Smooth muscle cell (in vitro differentiated cells): ENCODE measurements at regions not wholly inside any gene's neighbourhood (a gene's known extent, or its start where the extent isn't known, plus 50 kb on each side); places are given as distances from the start of the nearest gene placed in this dataset.

Experiments
- DNase-seq: peaks from one replicate; lab custom pipeline; 2025; ENCODE audit not compliant: unreplicated experiment; lab: John Stamatoyannopoulos, UW
- H2AFZ ChIP-seq: fragments of 200-600 bp; sonication (generic); 2 replicates; pipeline ENCODE4 v1.6.0; 2016; ENCODE audit warnings: antibody characterized with exemption, low read depth, mild to moderate bottlenecking
- H3F3A ChIP-seq: fragments of 200-600 bp; sonication (generic); 2 replicates; pipeline ENCODE4 v1.6.0; 2017; ENCODE audit warnings: antibody characterized with exemption, low read depth
- H3K27ac ChIP-seq: fragments of 200-600 bp; sonication (generic); 2 replicates; pipeline ENCODE4 v1.5.1; 2016; ENCODE audit warnings: low read depth, mild to moderate bottlenecking
- H3K27me3 ChIP-seq: fragments of 200-600 bp; sonication (generic); 2 replicates; pipeline ENCODE4 v1.6.1; 2016; ENCODE audit warnings: low read depth, mild to moderate bottlenecking
- H3K36me3 ChIP-seq: fragments of 200-600 bp; sonication (generic); 2 replicates; pipeline ENCODE4 v1.5.1; 2016; ENCODE audit warnings: low read depth
- H3K4me1 ChIP-seq: fragments of 200-600 bp; sonication (generic); 2 replicates; pipeline ENCODE4 v1.5.1; 2016; ENCODE audit warnings: low read depth
- H3K4me2 ChIP-seq: fragments of 200-600 bp; sonication (generic); 2 replicates; pipeline ENCODE4 v1.6.0; 2016; ENCODE audit warnings: mild to moderate bottlenecking
- H3K4me3 ChIP-seq: fragments of 200-600 bp; sonication (generic); 2 replicates; pipeline ENCODE4 v1.5.1; 2016; ENCODE audit warnings: mild to moderate bottlenecking
- H3K79me2 ChIP-seq: fragments of 200-600 bp; sonication (generic); 2 replicates; pipeline ENCODE4 v1.6.0; 2016; ENCODE audit warnings: low read depth, mild to moderate bottlenecking
- H3K9ac ChIP-seq: fragments of 200-600 bp; sonication (generic); 2 replicates; pipeline ENCODE4 v1.6.0; 2016; ENCODE audit warnings: low read depth
- H3K9me3 ChIP-seq: fragments of 200-600 bp; sonication (generic); replicated peaks from 2 replicates; pipeline ENCODE4 v1.5.1; 2016; ENCODE audit warnings: low read depth
- H4K20me1 ChIP-seq: fragments of 200-600 bp; sonication (generic); 2 replicates; pipeline ENCODE4 v1.6.0; 2016; ENCODE audit warnings: low read depth
- WGBS: methylation state at CpG from one replicate; pipeline ENCODE4 v1.1.7; 2016; ENCODE audit warnings: low lambda C conversion rate; 5-methylcytosine and 5-hydroxymethylcytosine counted together
- TF ChIP-seq, protein P1 (sequence below): fragments of 200-600 bp; sonication (generic); IDR thresholded peaks from 2 replicates; pipeline ENCODE4 v1.5.1; 2017; ENCODE audit warnings: borderline replicate concordance, mild to moderate bottlenecking, antibody characterized with exemption; ENCODE audit not compliant: insufficient read depth, poor library complexity, severe bottlenecking

DNA sequence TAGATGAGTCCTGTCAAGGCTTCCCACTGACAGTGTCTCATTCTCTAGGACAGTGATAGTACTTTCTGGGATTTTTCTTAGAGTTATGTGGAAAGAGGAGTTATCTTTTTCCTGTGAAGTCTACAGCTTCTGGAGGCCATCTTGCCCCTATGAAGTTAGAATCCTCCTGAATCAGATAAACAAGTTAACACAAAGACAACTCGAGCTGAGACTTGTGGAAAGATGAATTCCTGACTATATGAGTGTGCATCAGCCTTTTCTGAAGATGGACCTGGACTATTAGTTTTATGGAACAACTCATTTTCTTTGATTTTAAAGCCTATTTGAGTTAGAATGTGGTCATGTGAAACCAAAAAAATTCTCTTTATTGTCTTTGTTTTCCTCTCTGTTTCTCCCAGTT, 290.9 kb downstream of the LRRIQ3 start:
- Histone ChIP-seq H3K4me2 (no peak overlapping the region), H3K9me3 (no peaks in the 10 kb centered on the region), H3F3A (no peaks in the 10 kb centered on the region), H3K36me3 (no peaks in the 10 kb centered on the region), H2AFZ (peak overlapping the region; percentile 48), H3K27ac (peak overlapping the region; percentile 53), H3K79me2 (no peaks in the 10 kb centered on the region), H4K20me1 (no peaks in the 10 kb centered on the region), H3K27me3 (no peaks in the 10 kb centered on the region), H3K9ac (no peak overlapping the region), H3K4me1 (no peaks in the 10 kb centered on the region), H3K4me3 (no peak overlapping the region)
- WGBS = 13% methylated on average over 1 of the region's 1 CpG
- TF ChIP-seq, protein P1, sequence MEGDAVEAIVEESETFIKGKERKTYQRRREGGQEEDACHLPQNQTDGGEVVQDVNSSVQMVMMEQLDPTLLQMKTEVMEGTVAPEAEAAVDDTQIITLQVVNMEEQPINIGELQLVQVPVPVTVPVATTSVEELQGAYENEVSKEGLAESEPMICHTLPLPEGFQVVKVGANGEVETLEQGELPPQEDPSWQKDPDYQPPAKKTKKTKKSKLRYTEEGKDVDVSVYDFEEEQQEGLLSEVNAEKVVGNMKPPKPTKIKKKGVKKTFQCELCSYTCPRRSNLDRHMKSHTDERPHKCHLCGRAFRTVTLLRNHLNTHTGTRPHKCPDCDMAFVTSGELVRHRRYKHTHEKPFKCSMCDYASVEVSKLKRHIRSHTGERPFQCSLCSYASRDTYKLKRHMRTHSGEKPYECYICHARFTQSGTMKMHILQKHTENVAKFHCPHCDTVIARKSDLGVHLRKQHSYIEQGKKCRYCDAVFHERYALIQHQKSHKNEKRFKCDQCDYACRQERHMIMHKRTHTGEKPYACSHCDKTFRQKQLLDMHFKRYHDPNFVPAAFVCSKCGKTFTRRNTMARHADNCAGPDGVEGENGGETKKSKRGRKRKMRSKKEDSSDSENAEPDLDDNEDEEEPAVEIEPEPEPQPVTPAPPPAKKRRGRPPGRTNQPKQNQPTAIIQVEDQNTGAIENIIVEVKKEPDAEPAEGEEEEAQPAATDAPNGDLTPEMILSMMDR = no peak
- DNase-seq = no peak

DNA sequence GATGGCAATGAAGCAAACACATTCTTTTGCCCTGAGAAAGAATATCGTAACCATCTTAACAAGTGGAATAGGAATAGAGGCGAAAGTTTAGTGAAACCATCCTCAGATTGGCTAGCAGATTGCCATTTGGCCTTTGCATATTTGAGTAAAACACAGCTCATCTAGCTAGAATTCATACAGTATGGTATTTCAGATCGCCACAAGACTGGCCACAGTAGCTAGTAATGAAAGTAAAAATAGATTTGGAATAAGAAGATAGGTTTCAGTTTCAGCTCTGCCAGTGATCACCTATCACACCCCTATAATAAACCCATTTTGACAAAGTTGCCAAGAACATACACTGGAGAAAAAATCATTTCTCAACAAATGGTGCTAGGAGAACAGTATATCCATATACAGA, 294.9 kb downstream of the LRRIQ3 start:
- H3K27me3 ChIP-seq = no peaks in the 10 kb centered on the region
- no peaks in the 10 kb centered on the region for H4K20me1 ChIP-seq
- H2AFZ ChIP-seq = no peak overlapping the region
- H3K79me2 ChIP-seq = no peaks in the 10 kb centered on the region
- no peak for DNase-seq
- no peak overlapping the region for H3K9ac ChIP-seq
- H3K4me2 ChIP-seq = no peak overlapping the region
- H3K36me3 ChIP-seq = no peaks in the 10 kb centered on the region
- no peaks in the 10 kb centered on the region for H3K4me1 ChIP-seq
- H3K4me3 ChIP-seq = no peak overlapping the region
- H3K27ac ChIP-seq = no peak overlapping the region
- no peaks in the 10 kb centered on the region for H3K9me3 ChIP-seq
- H3F3A ChIP-seq = no peaks in the 10 kb centered on the region
- TF ChIP-seq, protein P1 = no peak
- WGBS = 83% methylated on average over 3 of the region's 3 CpGs

DNA sequence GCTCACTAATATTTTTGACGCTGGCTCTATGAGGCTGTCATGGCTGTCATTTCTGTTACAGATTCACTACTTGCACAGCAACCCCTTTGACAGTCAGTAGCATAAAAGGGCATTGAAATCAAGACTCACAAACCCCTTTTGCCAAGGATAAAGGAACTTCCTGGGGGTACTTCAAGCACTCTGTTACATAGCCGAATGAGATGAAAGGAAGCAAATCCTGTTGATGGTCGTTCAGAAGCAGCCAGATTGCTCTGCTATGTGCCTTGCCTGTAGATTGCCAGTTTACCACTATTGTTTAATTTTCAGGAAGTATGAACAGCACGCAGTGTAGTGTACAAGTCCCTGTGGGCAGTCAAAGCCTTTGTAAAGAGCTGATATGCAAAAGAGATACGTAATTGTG, 296.2 kb downstream of the LRRIQ3 start:
- Histone ChIP-seq H3K9me3 (no peaks in the 10 kb centered on the region), H3K4me1 (no peaks in the 10 kb centered on the region), H3K36me3 (no peaks in the 10 kb centered on the region), H3K27me3 (no peaks in the 10 kb centered on the region), H3K4me2 (no peak overlapping the region), H4K20me1 (no peaks in the 10 kb centered on the region), H3K79me2 (no peaks in the 10 kb centered on the region), H2AFZ (no peak overlapping the region), H3F3A (no peaks in the 10 kb centered on the region), H3K9ac (no peak overlapping the region), H3K4me3 (no peak overlapping the region), H3K27ac (no peak overlapping the region)
- 81% methylated on average over 5 of the region's 5 CpGs for WGBS
- DNase-seq = no peak
- TF ChIP-seq, protein P1 = no peak

DNA sequence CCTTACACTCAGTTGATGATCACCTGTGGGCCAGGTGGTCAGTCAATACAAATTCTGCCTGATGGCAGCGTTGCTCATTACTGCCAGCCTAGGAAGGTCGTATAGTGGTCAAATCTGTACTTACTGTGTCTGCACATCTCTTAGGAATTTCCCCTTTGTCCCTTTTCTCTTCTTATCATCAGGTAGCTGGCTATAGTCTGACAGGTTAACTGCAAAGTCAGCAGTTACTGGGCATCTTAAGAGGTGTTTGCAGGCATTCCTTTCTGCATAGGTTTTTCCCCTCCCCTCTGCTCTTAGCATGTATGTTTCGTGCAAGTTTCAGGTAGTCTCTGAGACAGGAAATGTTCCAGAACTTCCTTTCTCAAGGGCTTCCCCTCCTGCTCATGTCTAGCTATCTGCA, 298.7 kb downstream of the LRRIQ3 start:
- Histone ChIP-seq H4K20me1 (no peaks in the 10 kb centered on the region), H3K79me2 (no peaks in the 10 kb centered on the region), H3K27ac (no peak overlapping the region), H3K9me3 (no peaks in the 10 kb centered on the region), H3F3A (no peaks in the 10 kb centered on the region), H3K27me3 (no peaks in the 10 kb centered on the region), H3K4me3 (no peak overlapping the region), H3K36me3 (no peaks in the 10 kb centered on the region), H2AFZ (no peak overlapping the region), H3K4me2 (no peak overlapping the region), H3K9ac (no peak overlapping the region), H3K4me1 (no peaks in the 10 kb centered on the region)
- 61% methylated on average over 3 of the region's 3 CpGs for WGBS
- no peak for DNase-seq
- TF ChIP-seq, protein P1 = no peak
